ENCODE measurements at regions not wholly inside any gene's neighbourhood (a gene's known extent, or its start where the extent isn't known, plus 50 kb on each side); places are given as distances from the start of the nearest gene placed in this dataset.

GRCh38 chr20:48471176-48471575 is 356.6 kb downstream of the PREX1 start:
- H3K27me3 ChIP-seq (ENCODE audit: control insufficient read depth, low read length) = no peaks in the 10 kb centered on the region
- no peaks in the 10 kb centered on the region for H3K36me3 ChIP-seq (ENCODE audit: control insufficient read depth, low read length)
- H4K20me1 ChIP-seq (ENCODE audit: control insufficient read depth, insufficient read depth, low read depth, low read length) = no peaks in the 10 kb centered on the region
- no peaks in the 10 kb centered on the region for H3K79me2 ChIP-seq (ENCODE audit: control insufficient read depth, low read length)
- no peak overlapping the region for H3K4me2 ChIP-seq (ENCODE audit: low read length)
- no peak overlapping the region for H3K27ac ChIP-seq (ENCODE audit: low read depth, low read length)
- no peaks in the 10 kb centered on the region for H3K9me2 ChIP-seq (replicated peaks; ENCODE audit: control insufficient read depth, low read length)
- no peaks in the 10 kb centered on the region for H3K9me3 ChIP-seq (ENCODE audit: control insufficient read depth, insufficient read depth, low read length)
- H3K4me3 ChIP-seq (ENCODE audit: low read length) = no peak overlapping the region
- TF ChIP-seq CTCF (IDR thresholded peaks at IDR 0.05; ENCODE audit: low read depth, low read length, poor library complexity, severe bottlenecking) (no peak), EZH2phosphoT487 (IDR thresholded peaks at IDR 0.05; ENCODE audit: borderline replicate concordance, low read length) (no peak)
- no peaks in the 10 kb centered on the region for H3F3A ChIP-seq (ENCODE audit: control insufficient read depth, insufficient read depth)
- H3K4me1 ChIP-seq (ENCODE audit: control insufficient read depth, low read length) = no peaks in the 10 kb centered on the region

- Histone ChIP-seq H3K4me3 (ENCODE audit: low read length) (no peak overlapping the region), H3K4me1 (ENCODE audit: control insufficient read depth, low read length) (no peaks in the 10 kb centered on the region), H3F3A (ENCODE audit: control insufficient read depth, insufficient read depth) (no peaks in the 10 kb centered on the region), H3K9me3 (ENCODE audit: control insufficient read depth, insufficient read depth, low read length) (no peaks in the 10 kb centered on the region), H3K27me3 (ENCODE audit: control insufficient read depth, low read length) (no peaks in the 10 kb centered on the region), H3K79me2 (ENCODE audit: control insufficient read depth, low read length) (no peaks in the 10 kb centered on the region), H3K27ac (ENCODE audit: low read depth, low read length) (no peak overlapping the region), H3K4me2 (ENCODE audit: low read length) (no peak overlapping the region), H3K9me2 (replicated peaks; ENCODE audit: control insufficient read depth, low read length) (no peaks in the 10 kb centered on the region), H4K20me1 (ENCODE audit: control insufficient read depth, insufficient read depth, low read depth, low read length) (no peaks in the 10 kb centered on the region), H3K36me3 (ENCODE audit: control insufficient read depth, low read length) (no peaks in the 10 kb centered on the region)
- TF ChIP-seq EZH2phosphoT487 (IDR thresholded peaks at IDR 0.05; ENCODE audit: borderline replicate concordance, low read length) = no peak
- no peak for TF ChIP-seq CTCF (IDR thresholded peaks at IDR 0.05; ENCODE audit: low read depth, low read length, poor library complexity, severe bottlenecking)
These were observed 357.7 kb downstream of the PREX1 start for GRCh38 chr20:48470141-48470540.

GRCh38 chr20:48469026-48469425 is 358.8 kb downstream of the PREX1 start:
- no peak overlapping the region for H3K27ac ChIP-seq (ENCODE audit: low read depth, low read length)
- H3K36me3 ChIP-seq (ENCODE audit: control insufficient read depth, low read length) = no peaks in the 10 kb centered on the region
- no peak overlapping the region for H3K4me3 ChIP-seq (ENCODE audit: low read length)
- H3K27me3 ChIP-seq (ENCODE audit: control insufficient read depth, low read length) = no peaks in the 10 kb centered on the region
- no peaks in the 10 kb centered on the region for H4K20me1 ChIP-seq (ENCODE audit: control insufficient read depth, insufficient read depth, low read depth, low read length)
- H3K9me3 ChIP-seq (ENCODE audit: control insufficient read depth, insufficient read depth, low read length) = no peaks in the 10 kb centered on the region
- no peaks in the 10 kb centered on the region for H3K9me2 ChIP-seq (replicated peaks; ENCODE audit: control insufficient read depth, low read length)
- H3K4me1 ChIP-seq (ENCODE audit: control insufficient read depth, low read length) = no peaks in the 10 kb centered on the region
- no peaks in the 10 kb centered on the region for H3K79me2 ChIP-seq (ENCODE audit: control insufficient read depth, low read length)
- no peaks in the 10 kb centered on the region for H3F3A ChIP-seq (ENCODE audit: control insufficient read depth, insufficient read depth)
- TF ChIP-seq EZH2phosphoT487 (IDR thresholded peaks at IDR 0.05; ENCODE audit: borderline replicate concordance, low read length) (no peak), CTCF (IDR thresholded peaks at IDR 0.05; ENCODE audit: low read depth, low read length, poor library complexity, severe bottlenecking) (no peak)
- H3K4me2 ChIP-seq (ENCODE audit: low read length) = no peak overlapping the region

GRCh38 chr20:48468571-48468970 is 359.2 kb downstream of the PREX1 start:
- H3K9me2 ChIP-seq (replicated peaks; ENCODE audit: control insufficient read depth, low read length) = no peaks in the 10 kb centered on the region
- H3K79me2 ChIP-seq (ENCODE audit: control insufficient read depth, low read length) = no peaks in the 10 kb centered on the region
- H3K4me1 ChIP-seq (ENCODE audit: control insufficient read depth, low read length) = no peaks in the 10 kb centered on the region
- H3K9me3 ChIP-seq (ENCODE audit: control insufficient read depth, insufficient read depth, low read length) = no peaks in the 10 kb centered on the region
- H3K36me3 ChIP-seq (ENCODE audit: control insufficient read depth, low read length) = no peaks in the 10 kb centered on the region
- no peaks in the 10 kb centered on the region for H3K27me3 ChIP-seq (ENCODE audit: control insufficient read depth, low read length)
- no peaks in the 10 kb centered on the region for H3F3A ChIP-seq (ENCODE audit: control insufficient read depth, insufficient read depth)
- H3K27ac ChIP-seq (ENCODE audit: low read depth, low read length) = no peak overlapping the region
- TF ChIP-seq CTCF (IDR thresholded peaks at IDR 0.05; ENCODE audit: low read depth, low read length, poor library complexity, severe bottlenecking) (no peak), EZH2phosphoT487 (IDR thresholded peaks at IDR 0.05; ENCODE audit: borderline replicate concordance, low read length) (no peak)
- H4K20me1 ChIP-seq (ENCODE audit: control insufficient read depth, insufficient read depth, low read depth, low read length) = no peaks in the 10 kb centered on the region
- no peak overlapping the region for H3K4me3 ChIP-seq (ENCODE audit: low read length)
- H3K4me2 ChIP-seq (ENCODE audit: low read length) = no peak overlapping the region
